ENCODE measurements at regions not wholly inside any gene's neighbourhood (a gene's known extent, or its start where the extent isn't known, plus 50 kb on each side); places are given as distances from the start of the nearest gene placed in this dataset.
"Not testable (repeated sequence)": the region's sequence is repeated elsewhere in the genome, so short reads cannot be mapped to it uniquely, and the experiment has no call there.

DNA sequence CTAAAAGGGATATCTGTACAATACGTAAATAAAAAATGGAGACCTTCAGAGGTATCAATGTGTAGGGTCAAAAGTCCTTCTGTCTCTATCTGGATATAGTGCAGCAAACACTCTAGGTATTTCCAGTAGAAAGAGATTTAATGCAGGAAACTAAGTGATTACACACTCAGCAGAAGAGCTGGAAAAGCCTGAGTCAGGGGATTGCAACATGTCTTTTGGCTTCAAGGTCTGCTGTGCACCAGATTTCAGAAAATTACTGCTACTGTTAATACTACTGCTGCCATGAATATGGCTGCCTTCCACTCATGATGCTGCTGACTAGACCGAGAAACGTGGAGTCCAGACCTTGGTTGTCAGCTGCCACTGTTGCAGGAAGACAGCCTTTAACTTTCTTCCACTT is 94.9 kb upstream of the DLX6 start:
- Mint-ChIP-seq H3K36me3 (ENCODE audit: low read depth) (no peaks in the 10 kb centered on the region), H3K4me3 (ENCODE audit: low read depth) (no peak overlapping the region), H3K9me3 (no peaks in the 10 kb centered on the region), H3K4me1 (ENCODE audit: low read depth) (no peaks in the 10 kb centered on the region), H3K27ac (no peak overlapping the region), H3K27me3 (ENCODE audit: low read depth) (peaks cover 2% of the 10 kb centered on the region)
- DNase-seq (ENCODE audit: low spot score) = no peak
- intact Hi-C loops (cut with micrococcal nuclease) = no loop called here

DNA sequence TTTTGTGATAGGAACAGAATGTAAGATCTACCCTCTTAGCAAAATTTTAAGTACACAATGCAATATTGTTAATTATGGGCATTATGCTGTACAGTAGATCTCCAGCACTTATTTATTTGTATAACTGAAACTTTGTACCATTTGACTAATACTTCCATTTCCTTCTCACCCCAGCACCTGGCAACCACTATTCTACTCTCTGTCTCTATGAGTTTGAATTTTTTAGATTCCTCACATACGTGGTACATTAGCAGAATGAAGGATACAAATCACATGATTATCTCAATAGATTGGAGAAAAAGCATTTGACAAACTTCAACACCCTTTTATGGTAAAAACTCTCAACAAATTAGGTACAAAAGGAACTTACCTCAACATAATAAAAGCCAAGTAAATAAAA is 90.3 kb upstream of the DLX6 start:
- intact Hi-C loops (cut with micrococcal nuclease) = no loop called here
- no peak for DNase-seq (ENCODE audit: low spot score)
- no peak overlapping the region for H3K27ac Mint-ChIP-seq
- no peak overlapping the region for H3K4me3 Mint-ChIP-seq (ENCODE audit: low read depth)
- H3K9me3 Mint-ChIP-seq = no peaks in the 10 kb centered on the region
- peaks cover 2% of the 10 kb centered on the region for H3K27me3 Mint-ChIP-seq (ENCODE audit: low read depth)
- H3K36me3 Mint-ChIP-seq (ENCODE audit: low read depth) = no peaks in the 10 kb centered on the region
- H3K4me1 Mint-ChIP-seq (ENCODE audit: low read depth) = no peaks in the 10 kb centered on the region

DNA sequence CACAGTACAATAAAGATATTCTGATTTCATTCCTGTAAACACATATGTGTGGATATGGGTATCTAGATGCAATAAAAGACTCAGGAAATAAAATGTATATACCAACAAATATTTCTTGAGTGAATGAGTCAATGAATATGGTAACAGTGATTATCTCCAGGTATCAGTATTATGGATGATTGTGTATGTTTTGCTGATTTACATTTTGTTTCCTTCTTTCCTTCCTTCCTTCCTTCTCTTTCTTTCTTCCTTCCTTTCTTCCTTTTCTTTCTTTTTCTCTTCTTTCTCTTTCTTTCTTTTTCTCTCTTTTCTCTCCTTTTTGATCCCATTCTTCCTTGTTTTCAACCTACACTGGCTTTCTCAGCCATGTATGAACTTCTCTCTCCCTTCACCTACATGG is 85.3 kb upstream of the DLX6 start:
- H3K9me3 Mint-ChIP-seq = no peaks in the 10 kb centered on the region
- no peak overlapping the region for H3K27ac Mint-ChIP-seq

DNA sequence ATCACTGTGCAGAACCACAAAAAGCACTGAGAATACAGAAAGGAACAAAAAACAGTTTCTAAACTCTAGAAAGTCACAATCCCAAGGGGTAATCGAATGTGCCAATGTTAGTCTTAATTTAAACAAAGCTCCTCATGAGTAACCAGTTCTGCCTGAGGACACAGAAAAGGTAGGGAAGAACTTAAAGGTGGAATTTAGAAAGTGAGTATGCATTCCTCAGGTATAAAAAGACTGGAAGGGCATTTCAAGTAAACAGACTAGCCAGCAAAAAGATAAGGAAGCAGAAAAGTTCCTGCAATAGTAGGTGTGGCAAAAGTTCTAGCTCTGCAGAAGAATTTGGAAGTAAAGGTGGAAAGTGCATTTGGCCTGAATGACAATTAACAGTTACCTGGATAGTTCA is 84.6 kb upstream of the DLX6 start:
- Mint-ChIP-seq H3K27ac (no peak overlapping the region), H3K4me3 (ENCODE audit: low read depth) (no peak overlapping the region), H3K27me3 (ENCODE audit: low read depth) (peaks cover 7% of the 10 kb centered on the region), H3K4me1 (ENCODE audit: low read depth) (no peaks in the 10 kb centered on the region), H3K9me3 (no peaks in the 10 kb centered on the region), H3K36me3 (ENCODE audit: low read depth) (no peaks in the 10 kb centered on the region)
- DNase-seq (ENCODE audit: low spot score) = no peak
- intact Hi-C loops (cut with micrococcal nuclease) = no loop called here

More for the DNA sequence above, 85.3 kb upstream of the DLX6 start:
- DNase-seq (ENCODE audit: low spot score) = no peak
- intact Hi-C loops (cut with micrococcal nuclease) = no loop called here
- peaks cover 7% of the 10 kb centered on the region for H3K27me3 Mint-ChIP-seq (ENCODE audit: low read depth)
- no peak overlapping the region for H3K4me3 Mint-ChIP-seq (ENCODE audit: low read depth)
- no peaks in the 10 kb centered on the region for H3K36me3 Mint-ChIP-seq (ENCODE audit: low read depth)
- no peaks in the 10 kb centered on the region for H3K4me1 Mint-ChIP-seq (ENCODE audit: low read depth)

DNA sequence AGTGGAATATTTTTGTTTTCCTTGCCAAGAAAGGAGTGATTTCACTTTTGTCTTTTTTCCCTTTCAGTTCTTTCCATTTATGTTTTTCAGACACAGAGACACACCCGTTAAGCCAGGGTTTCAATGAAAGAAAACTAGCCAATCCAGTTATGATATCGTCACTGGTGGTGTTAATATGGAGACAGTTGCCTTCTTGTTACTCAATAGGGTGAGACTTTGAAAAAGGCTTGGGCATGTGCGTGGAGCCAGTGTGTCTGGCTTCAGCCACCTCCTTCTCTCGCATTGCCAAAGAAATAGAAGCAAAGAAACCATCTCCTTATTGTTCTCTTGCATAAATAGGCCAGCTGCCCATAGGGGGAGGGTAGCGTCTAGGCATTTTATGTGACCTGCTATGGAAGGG is 84.1 kb upstream of the DLX6 start:
- Mint-ChIP-seq H3K4me3 (ENCODE audit: low read depth) (no peak overlapping the region), H3K36me3 (ENCODE audit: low read depth) (no peaks in the 10 kb centered on the region), H3K4me1 (ENCODE audit: low read depth) (no peaks in the 10 kb centered on the region), H3K27ac (no peak overlapping the region), H3K27me3 (ENCODE audit: low read depth) (peaks cover 7% of the 10 kb centered on the region), H3K9me3 (no peaks in the 10 kb centered on the region)
- intact Hi-C loops (cut with micrococcal nuclease) = no loop called here
- DNase-seq (ENCODE audit: low spot score) = no peak

DNA sequence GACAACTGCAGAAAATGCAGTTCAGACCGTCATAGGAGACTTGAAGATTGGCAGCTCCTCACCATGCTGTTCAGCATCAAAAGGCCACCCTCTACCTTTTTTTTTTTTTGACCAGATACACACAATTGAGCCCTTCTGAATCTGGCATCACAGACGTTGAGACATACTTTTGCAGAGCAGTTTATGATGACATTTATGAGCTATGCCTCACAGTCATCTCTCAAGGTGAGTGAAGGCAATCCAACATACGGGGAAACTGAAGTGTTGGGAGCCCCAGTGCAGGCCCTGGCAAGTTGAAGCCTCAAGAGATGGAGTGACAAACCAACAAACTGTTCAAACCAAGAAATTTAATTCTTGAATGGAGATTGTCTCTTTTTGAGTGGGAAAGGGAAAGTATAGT is 83.6 kb upstream of the DLX6 start:
- Mint-ChIP-seq H3K27me3 (ENCODE audit: low read depth) (peaks cover 7% of the 10 kb centered on the region), H3K4me3 (ENCODE audit: low read depth) (no peak overlapping the region), H3K9me3 (no peaks in the 10 kb centered on the region), H3K36me3 (ENCODE audit: low read depth) (no peaks in the 10 kb centered on the region), H3K4me1 (ENCODE audit: low read depth) (no peaks in the 10 kb centered on the region), H3K27ac (no peak overlapping the region)
- no peak for DNase-seq (ENCODE audit: low spot score)
- intact Hi-C loops (cut with micrococcal nuclease) = no loop called here

DNA sequence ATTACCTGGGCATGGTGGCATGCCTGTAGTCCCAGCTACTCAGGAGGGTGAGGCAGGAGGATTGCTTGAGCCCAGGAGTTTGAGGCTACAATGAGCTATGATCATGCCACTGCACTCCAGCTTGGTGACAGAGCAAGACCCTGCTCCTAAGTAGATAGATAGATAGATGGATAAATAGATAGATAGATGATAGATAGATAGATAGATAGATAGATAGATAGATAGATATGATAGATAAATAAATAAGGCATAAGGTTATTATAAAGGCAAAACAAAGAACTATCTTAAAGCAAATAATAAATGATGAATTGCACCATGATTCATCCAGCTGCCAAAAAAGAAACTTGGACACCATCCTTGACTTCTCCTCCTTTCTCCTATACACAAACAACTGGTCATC is 82.0 kb upstream of the DLX6 start:
- H3K4me3 Mint-ChIP-seq (ENCODE audit: low read depth); H3K27me3 Mint-ChIP-seq (ENCODE audit: low read depth); H3K36me3 Mint-ChIP-seq (ENCODE audit: low read depth); H3K27ac Mint-ChIP-seq; DNase-seq (ENCODE audit: low spot score); H3K4me1 Mint-ChIP-seq (ENCODE audit: low read depth); intact Hi-C loops (cut with micrococcal nuclease); H3K9me3 Mint-ChIP-seq: not testable (repeated sequence)

DNA sequence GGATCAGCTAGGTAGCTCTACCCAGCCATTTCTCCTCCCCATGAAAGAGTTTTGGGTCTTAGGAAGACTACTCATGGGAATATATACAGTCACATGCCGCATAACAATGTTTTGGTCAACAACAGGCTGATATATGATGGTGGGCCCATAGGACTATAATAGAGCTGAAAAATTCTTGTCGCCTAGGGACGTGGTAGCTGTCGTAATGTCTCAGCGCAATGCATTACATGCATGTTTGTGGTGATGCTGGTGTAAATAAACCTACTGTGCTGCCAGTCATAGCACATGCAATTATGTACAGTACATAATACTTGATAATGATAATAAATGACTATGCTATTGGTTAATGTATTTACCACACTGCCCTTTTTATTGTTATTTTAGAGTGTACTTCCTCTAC is 78.2 kb upstream of the DLX6 start:
- Mint-ChIP-seq H3K9me3 (no peaks in the 10 kb centered on the region), H3K27me3 (ENCODE audit: low read depth) (no peaks in the 10 kb centered on the region), H3K36me3 (ENCODE audit: low read depth) (no peaks in the 10 kb centered on the region), H3K4me3 (ENCODE audit: low read depth) (no peak overlapping the region), H3K27ac (no peak overlapping the region), H3K4me1 (ENCODE audit: low read depth) (no peaks in the 10 kb centered on the region)
- DNase-seq (ENCODE audit: low spot score) = no peak
- intact Hi-C loops (cut with micrococcal nuclease) = no loop called here

DNA sequence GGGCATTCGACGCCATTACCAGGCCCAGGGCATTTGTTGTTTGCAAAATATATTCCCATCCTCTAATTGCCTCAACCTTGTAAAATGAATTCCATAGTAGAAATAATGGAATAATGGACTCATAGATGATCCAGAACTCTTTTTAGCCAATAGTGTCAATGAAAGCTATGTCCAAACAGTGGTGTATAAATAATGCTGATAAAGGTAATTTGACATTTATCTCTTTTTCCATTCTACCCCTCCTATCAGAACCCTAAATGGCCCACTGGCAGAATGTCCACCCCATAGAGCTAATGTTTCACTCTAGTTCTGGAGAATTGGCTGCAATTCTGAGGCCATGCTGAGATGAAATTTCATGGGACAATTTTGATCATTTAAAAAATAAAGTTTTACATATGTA is 76.4 kb upstream of the DLX6 start:
- DNase-seq (ENCODE audit: low spot score) = no peak
- Mint-ChIP-seq H3K4me1 (ENCODE audit: low read depth) (no peaks in the 10 kb centered on the region), H3K4me3 (ENCODE audit: low read depth) (no peak overlapping the region), H3K36me3 (ENCODE audit: low read depth) (no peaks in the 10 kb centered on the region), H3K27ac (no peak overlapping the region), H3K9me3 (no peaks in the 10 kb centered on the region), H3K27me3 (ENCODE audit: low read depth) (no peaks in the 10 kb centered on the region)
- intact Hi-C loops (cut with micrococcal nuclease) = no loop called here

DNA sequence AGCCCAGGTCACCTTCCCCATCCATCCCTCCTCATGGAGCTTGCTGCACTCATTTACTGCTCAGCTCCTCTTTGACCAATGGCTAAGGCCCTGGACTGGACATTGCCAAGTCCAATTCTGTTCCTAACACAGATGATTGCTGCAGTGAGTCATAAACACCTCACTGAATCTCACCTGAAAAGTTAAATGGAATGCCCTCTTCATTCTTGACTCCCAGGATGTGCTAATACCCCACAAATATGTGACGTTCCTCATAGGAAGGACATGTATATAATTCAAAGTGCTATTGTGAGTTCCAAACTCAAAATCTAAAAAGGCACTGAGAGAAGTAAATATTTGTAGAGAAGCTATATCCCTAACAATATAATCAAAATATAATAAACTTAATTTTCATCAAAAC is 73.5 kb upstream of the DLX6 start:
- no peak overlapping the region for H3K4me3 Mint-ChIP-seq (ENCODE audit: low read depth)
- H3K4me1 Mint-ChIP-seq (ENCODE audit: low read depth) = no peaks in the 10 kb centered on the region
- intact Hi-C loops (cut with micrococcal nuclease) = no loop called here
- H3K27ac Mint-ChIP-seq = no peak overlapping the region
- H3K27me3 Mint-ChIP-seq (ENCODE audit: low read depth) = peaks cover 2% of the 10 kb centered on the region
- no peaks in the 10 kb centered on the region for H3K36me3 Mint-ChIP-seq (ENCODE audit: low read depth)
- H3K9me3 Mint-ChIP-seq = no peaks in the 10 kb centered on the region
- DNase-seq (ENCODE audit: low spot score) = no peak

DNA sequence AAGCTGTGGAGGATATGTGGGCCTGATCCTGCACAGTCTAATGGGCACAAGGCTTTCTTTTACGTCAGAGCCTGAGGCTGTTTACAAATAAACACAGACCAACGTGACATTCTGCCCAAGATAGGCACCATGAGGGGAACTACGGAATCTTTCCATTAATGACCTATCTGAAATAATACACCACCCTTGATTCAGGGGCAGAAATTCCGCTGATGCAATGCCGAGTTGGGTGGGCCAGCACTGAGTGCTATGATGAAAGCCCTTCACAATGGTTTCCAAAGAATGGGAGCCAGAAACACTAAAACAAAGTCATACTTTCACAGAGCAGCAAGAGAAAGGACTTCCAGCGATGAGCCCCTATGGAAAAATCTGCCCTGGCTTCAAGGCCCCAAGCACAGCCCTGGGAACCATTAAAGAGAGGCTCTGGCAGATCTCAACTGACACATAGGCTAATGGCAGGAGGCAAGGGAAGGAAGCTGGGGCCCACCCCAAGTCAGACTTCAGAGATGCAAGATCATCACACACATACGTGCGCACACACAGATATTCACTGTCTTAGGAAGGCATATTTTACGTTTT is 72.2 kb upstream of the DLX6 start:
- peaks cover 2% of the 10 kb centered on the region for H3K27me3 Mint-ChIP-seq (ENCODE audit: low read depth)
- H3K4me3 Mint-ChIP-seq (ENCODE audit: low read depth) = no peak overlapping the region
- no peak for DNase-seq (ENCODE audit: low spot score)
- H3K4me1 Mint-ChIP-seq (ENCODE audit: low read depth) = no peaks in the 10 kb centered on the region
- no peak overlapping the region for H3K27ac Mint-ChIP-seq
- intact Hi-C loops (cut with micrococcal nuclease) = no loop called here
- H3K9me3 Mint-ChIP-seq = no peaks in the 10 kb centered on the region
- H3K36me3 Mint-ChIP-seq (ENCODE audit: low read depth) = no peaks in the 10 kb centered on the region

DNA sequence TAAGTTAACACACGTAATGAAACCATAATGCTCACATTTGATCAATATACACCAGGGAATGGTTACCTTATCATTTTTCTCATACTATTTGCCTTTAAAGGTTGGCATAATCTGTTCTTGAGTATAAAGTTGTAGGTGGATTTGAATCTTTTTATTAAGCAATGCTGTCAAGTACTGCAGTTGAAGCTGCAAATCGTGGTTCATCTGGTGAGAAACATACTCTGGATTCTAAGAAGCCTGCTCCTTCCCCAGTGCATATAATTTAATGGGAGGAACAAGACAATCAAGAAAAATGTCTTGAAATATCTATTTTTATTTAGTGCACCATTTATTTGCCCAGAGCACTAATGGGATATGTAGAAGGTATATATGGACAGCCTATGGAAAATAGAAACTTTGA is 68.7 kb upstream of the DLX6 start:
- Mint-ChIP-seq H3K27ac (no peak overlapping the region), H3K4me3 (ENCODE audit: low read depth) (no peak overlapping the region), H3K9me3 (no peaks in the 10 kb centered on the region), H3K4me1 (ENCODE audit: low read depth) (no peaks in the 10 kb centered on the region), H3K27me3 (ENCODE audit: low read depth) (peaks cover 2% of the 10 kb centered on the region), H3K36me3 (ENCODE audit: low read depth) (no peaks in the 10 kb centered on the region)
- DNase-seq (ENCODE audit: low spot score) = no peak
- intact Hi-C loops (cut with micrococcal nuclease) = no loop called here

DNA sequence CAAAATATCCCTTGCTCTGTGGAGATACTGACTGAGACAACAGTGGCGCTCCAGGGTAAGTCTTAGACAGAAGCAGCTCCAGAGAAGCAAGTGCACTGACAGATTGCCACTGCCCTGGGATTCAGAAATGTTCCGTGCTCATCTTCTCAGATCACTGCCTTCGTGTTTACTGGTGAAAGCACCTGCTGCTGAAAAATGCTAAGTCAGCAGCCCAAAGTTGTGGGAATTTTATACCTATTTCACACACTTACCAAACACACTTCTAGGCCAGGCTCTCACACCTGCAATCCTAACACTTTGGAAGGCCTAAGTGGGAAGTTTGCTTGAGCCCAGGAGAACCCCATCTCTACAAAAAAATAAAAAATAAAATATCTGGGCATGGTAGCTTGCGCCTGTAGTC is 63.2 kb upstream of the DLX6 start:
- Mint-ChIP-seq H3K4me1 (ENCODE audit: low read depth) (no peaks in the 10 kb centered on the region), H3K4me3 (ENCODE audit: low read depth) (no peak overlapping the region)

DNA sequence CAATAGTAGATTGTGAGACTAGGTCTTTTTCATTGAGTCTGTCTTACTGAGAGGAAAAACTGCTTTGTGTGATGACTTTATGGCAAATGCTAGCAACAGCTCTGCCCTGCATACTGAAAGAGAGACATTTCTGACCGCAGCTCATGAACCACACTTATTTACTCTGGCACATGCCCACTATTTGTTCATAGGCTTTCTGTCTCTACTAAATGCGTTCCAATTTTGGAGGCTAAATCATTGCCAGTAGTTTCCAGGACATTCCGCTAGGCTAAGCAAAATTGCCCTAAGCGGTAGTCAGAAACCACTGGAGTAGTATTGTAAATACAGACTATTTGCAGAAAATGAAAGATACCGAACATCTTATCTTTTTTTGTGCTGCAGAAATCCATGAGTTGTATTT is 55.6 kb upstream of the DLX6 start:
- intact Hi-C loops (cut with micrococcal nuclease) = no loop called here
- Mint-ChIP-seq H3K36me3 (ENCODE audit: low read depth) (no peaks in the 10 kb centered on the region), H3K4me3 (ENCODE audit: low read depth) (no peak overlapping the region), H3K27me3 (ENCODE audit: low read depth) (peaks cover 13% of the 10 kb centered on the region), H3K9me3 (no peaks in the 10 kb centered on the region), H3K4me1 (ENCODE audit: low read depth) (no peaks in the 10 kb centered on the region), H3K27ac (no peak overlapping the region)
- no peak for DNase-seq (ENCODE audit: low spot score)

More for the DNA sequence above, 63.2 kb upstream of the DLX6 start:
- intact Hi-C loops (cut with micrococcal nuclease) = no loop called here
- no peaks in the 10 kb centered on the region for H3K36me3 Mint-ChIP-seq (ENCODE audit: low read depth)
- H3K27me3 Mint-ChIP-seq (ENCODE audit: low read depth) = no peaks in the 10 kb centered on the region
- H3K27ac Mint-ChIP-seq = no peak overlapping the region
- no peak for DNase-seq (ENCODE audit: low spot score)
- H3K9me3 Mint-ChIP-seq = no peaks in the 10 kb centered on the region

Data from activated T-helper 2 cell treated with anti-CD3 and anti-CD28 coated beads, Interferon-gamma antibody, Interleukin-2, Interleukin-4, amounts not matched to agents 10 μg/mL and 5 μg/mL and 100 μg/mL, durations not matched to agents 14 hours and 24 hours and 36 hours (primary cell).